ENCODE measurements at regions not wholly inside any gene's neighbourhood (a gene's known extent, or its start where the extent isn't known, plus 50 kb on each side); places are given as distances from the start of the nearest gene placed in this dataset.

DNA sequence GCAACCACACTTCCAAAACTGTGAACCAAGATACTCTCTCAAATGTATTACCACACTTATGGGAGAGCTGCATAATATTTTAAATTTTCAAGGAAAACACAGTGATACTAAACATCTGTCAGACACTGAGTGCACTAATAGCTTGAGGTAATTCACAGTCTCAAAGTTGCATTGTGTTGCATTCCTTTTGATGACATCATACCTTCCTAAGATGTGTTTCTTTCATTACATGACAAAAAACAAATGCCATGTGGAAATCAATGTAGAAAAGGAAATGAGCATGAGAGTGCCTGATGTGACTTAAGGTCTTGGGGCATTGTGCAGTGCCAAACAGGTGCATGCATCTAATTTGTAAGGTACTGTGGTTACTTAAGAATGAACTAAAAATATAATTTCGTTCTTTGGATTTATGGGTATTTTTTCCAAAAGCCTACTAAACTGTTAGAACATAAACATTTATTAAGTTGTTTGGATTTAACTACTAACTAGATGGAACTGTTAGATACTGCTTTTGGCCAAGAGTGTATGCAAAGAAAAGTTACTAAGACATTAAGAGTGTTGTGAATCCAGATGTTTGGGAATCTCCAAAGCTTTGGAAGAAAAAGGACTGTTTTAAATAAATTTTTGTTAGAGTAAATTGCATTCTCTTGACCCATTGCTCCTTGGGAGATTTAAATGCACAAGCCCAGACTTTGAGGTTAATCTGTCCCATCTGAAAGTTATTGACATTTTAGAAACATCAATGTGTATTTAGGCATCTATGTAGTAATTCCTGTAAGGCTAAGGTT lies 496.2 kb upstream of the SEMA3D start:
- no peak for TF ChIP-seq RAD21 (IDR thresholded peaks at IDR 0.05; ENCODE audit: low read depth)
- no peak for TF ChIP-seq YY1 (IDR thresholded peaks at IDR 0.05; ENCODE audit: low read depth)
- TF ChIP-seq CEBPB (IDR thresholded peaks at IDR 0.05), result no peak
- no peak for TF ChIP-seq CREB1 (IDR thresholded peaks at IDR 0.05; ENCODE audit: low read depth)
- TF ChIP-seq REST (IDR thresholded peaks at IDR 0.05; ENCODE audit: low read depth), result no peak
- TF ChIP-seq MAX (IDR thresholded peaks at IDR 0.05), result no peak
- TF ChIP-seq EP300 (IDR thresholded peaks at IDR 0.05; ENCODE audit: borderline replicate concordance), result no peak
- TF ChIP-seq ZBTB7A (IDR thresholded peaks at IDR 0.05; ENCODE audit: low read depth), result no peak
- TF ChIP-seq EGR1 (IDR thresholded peaks at IDR 0.05), result no peak
- TF ChIP-seq NFIC (IDR thresholded peaks at IDR 0.05), result no peak
- TF ChIP-seq TEAD4 (IDR thresholded peaks at IDR 0.05), result no peak
- no peak for TF ChIP-seq FOXM1 (IDR thresholded peaks at IDR 0.05; ENCODE audit: borderline replicate concordance, low read depth)
- no peak for TF ChIP-seq TCF12 (IDR thresholded peaks at IDR 0.05; ENCODE audit: low read depth)

Data from Ishikawa (cell line).